ENCODE measurements at regions not wholly inside any gene's neighbourhood (a gene's known extent, or its start where the extent isn't known, plus 50 kb on each side); places are given as distances from the start of the nearest gene placed in this dataset.

- Histone ChIP-seq H3K4me1 (ENCODE audit: control insufficient read depth, extremely low read depth, insufficient read depth, low read length) (no peaks in the 10 kb centered on the region), H3K36me3 (ENCODE audit: control insufficient read depth, insufficient read depth, low read length) (no peaks in the 10 kb centered on the region), H3K9me3 (ENCODE audit: control insufficient read depth, insufficient read depth, low read depth, low read length) (no peaks in the 10 kb centered on the region), H3K9ac (ENCODE audit: insufficient read depth, low read length) (no peak overlapping the region), H4K20me1 (ENCODE audit: control insufficient read depth, extremely low read depth, insufficient read depth, low read length) (no peaks in the 10 kb centered on the region), H3K27me3 (ENCODE audit: control insufficient read depth, insufficient read depth, low read length) (no peaks in the 10 kb centered on the region), H3K79me2 (ENCODE audit: control insufficient read depth, insufficient read depth, low read length) (no peaks in the 10 kb centered on the region), H3K4me3 (replicated peaks in 1 of 4; ENCODE audit: control extremely low read depth in 1 of 4, insufficient read depth in 1 of 4, low read depth in 3 of 4, low read length in 4 of 4) (no peak overlapping the region), H3K4me2 (ENCODE audit: extremely low read depth, insufficient read depth, low read length) (no peak overlapping the region), H3K27ac (ENCODE audit: insufficient read depth, low read length) (no peak overlapping the region), H2AFZ (ENCODE audit: low read length) (no peak overlapping the region)
- DNase-seq (ENCODE audit: low read depth in 2 of 2) = no peak
- TF ChIP-seq EZH2 (IDR thresholded peaks at IDR 0.05; ENCODE audit: low read length, missing control alignments) (no peak), CTCF (conservative IDR thresholded peaks at IDR 0.05 in 1 of 2, IDR thresholded peaks at IDR 0.05 in 1 of 2; ENCODE audit: low read depth in 1 of 2, low read length in 2 of 2) (no peak)
These were observed 386.5 kb upstream of the PMFBP1 start for GRCh38 chr16:72558501-72558900.

- H2AFZ ChIP-seq (ENCODE audit: low read length) = no peak overlapping the region
- H3K27ac ChIP-seq (ENCODE audit: insufficient read depth, low read length) = no peak overlapping the region
- no peak for TF ChIP-seq CTCF (conservative IDR thresholded peaks at IDR 0.05 in 1 of 2, IDR thresholded peaks at IDR 0.05 in 1 of 2; ENCODE audit: low read depth in 1 of 2, low read length in 2 of 2)
- no peak for TF ChIP-seq EZH2 (IDR thresholded peaks at IDR 0.05; ENCODE audit: low read length, missing control alignments)
- no peaks in the 10 kb centered on the region for H3K9me3 ChIP-seq (ENCODE audit: control insufficient read depth, insufficient read depth, low read depth, low read length)
- H3K9ac ChIP-seq (ENCODE audit: insufficient read depth, low read length) = no peak overlapping the region
- no peaks in the 10 kb centered on the region for H3K27me3 ChIP-seq (ENCODE audit: control insufficient read depth, insufficient read depth, low read length)
- H3K4me1 ChIP-seq (ENCODE audit: control insufficient read depth, extremely low read depth, insufficient read depth, low read length) = no peaks in the 10 kb centered on the region
- no peak overlapping the region for H3K4me3 ChIP-seq (replicated peaks in 1 of 4; ENCODE audit: control extremely low read depth in 1 of 4, insufficient read depth in 1 of 4, low read depth in 3 of 4, low read length in 4 of 4)
- no peaks in the 10 kb centered on the region for H4K20me1 ChIP-seq (ENCODE audit: control insufficient read depth, extremely low read depth, insufficient read depth, low read length)
- H3K4me2 ChIP-seq (ENCODE audit: extremely low read depth, insufficient read depth, low read length) = no peak overlapping the region
- no peaks in the 10 kb centered on the region for H3K79me2 ChIP-seq (ENCODE audit: control insufficient read depth, insufficient read depth, low read length)
- DNase-seq (ENCODE audit: low read depth in 2 of 2) = no peak
- H3K36me3 ChIP-seq (ENCODE audit: control insufficient read depth, insufficient read depth, low read length) = no peaks in the 10 kb centered on the region
These were observed 383.0 kb upstream of the PMFBP1 start for GRCh38 chr16:72554935-72555334.

GRCh38 chr16:72552654-72553053 lies 380.7 kb upstream of the PMFBP1 start:
- DNase-seq (ENCODE audit: low read depth in 2 of 2) = no peak
- no peaks in the 10 kb centered on the region for H3K79me2 ChIP-seq (ENCODE audit: control insufficient read depth, insufficient read depth, low read length)
- H3K9ac ChIP-seq (ENCODE audit: insufficient read depth, low read length) = no peak overlapping the region
- H3K4me2 ChIP-seq (ENCODE audit: extremely low read depth, insufficient read depth, low read length) = no peak overlapping the region
- H3K4me1 ChIP-seq (ENCODE audit: control insufficient read depth, extremely low read depth, insufficient read depth, low read length) = no peaks in the 10 kb centered on the region
- no peak overlapping the region for H3K4me3 ChIP-seq (replicated peaks in 1 of 4; ENCODE audit: control extremely low read depth in 1 of 4, insufficient read depth in 1 of 4, low read depth in 3 of 4, low read length in 4 of 4)
- no peaks in the 10 kb centered on the region for H3K27me3 ChIP-seq (ENCODE audit: control insufficient read depth, insufficient read depth, low read length)
- H3K36me3 ChIP-seq (ENCODE audit: control insufficient read depth, insufficient read depth, low read length) = no peaks in the 10 kb centered on the region
- H2AFZ ChIP-seq (ENCODE audit: low read length) = no peak overlapping the region
- no peak for TF ChIP-seq CTCF (conservative IDR thresholded peaks at IDR 0.05 in 1 of 2, IDR thresholded peaks at IDR 0.05 in 1 of 2; ENCODE audit: low read depth in 1 of 2, low read length in 2 of 2)
- no peak for TF ChIP-seq EZH2 (IDR thresholded peaks at IDR 0.05; ENCODE audit: low read length, missing control alignments)
- H4K20me1 ChIP-seq (ENCODE audit: control insufficient read depth, extremely low read depth, insufficient read depth, low read length) = no peaks in the 10 kb centered on the region
- H3K9me3 ChIP-seq (ENCODE audit: control insufficient read depth, insufficient read depth, low read depth, low read length) = no peaks in the 10 kb centered on the region
- no peak overlapping the region for H3K27ac ChIP-seq (ENCODE audit: insufficient read depth, low read length)

All from fibroblast of lung (primary cell).